Right lobe of liver (tissue), 6 donors: ENCODE measurements at regions not wholly inside any gene's neighbourhood (a gene's known extent, or its start where the extent isn't known, plus 50 kb on each side); places are given as distances from the start of the nearest gene placed in this dataset.
A peak's percentile ranks its signal among the peaks of the same experiment; 100 is the strongest.

Experiments used
- ATAC-seq, 4 donors: fragments of 200-7000 bp; cut with Tn5 transposase; one replicate each; pipeline ENCODE4 v1.9.1; 2020; ENCODE audit warnings: mild to moderate bottlenecking in 4 of 4, moderate library complexity in 4 of 4
- DNase-seq, 3 donors: peaks; one replicate each; pipeline ENCODE4 v3.0.0-alpha.2; 2020
- H3K27ac ChIP-seq, 3 donors: fragments of 200-600 bp; one replicate each; pipeline ENCODE4 v1.8.0; 2022
- H3K27me3 ChIP-seq, 2 donors: fragments of 200-600 bp; one replicate each; pipeline ENCODE4 v1.8.0; 2022
- H3K36me3 ChIP-seq, 4 donors: fragments of 200-600 bp; sonication (generic) in 1 of 4; one replicate each; pipeline versions ENCODE4 v1.5.1 to v1.8.0; 2017 to 2022; ENCODE audit warnings: control low read depth in 1 of 4
- H3K4me1 ChIP-seq, 4 donors: fragments of 200-600 bp; sonication (generic) in 1 of 4; one replicate each; pipeline versions ENCODE4 v1.5.1 to v1.8.0; 2017 to 2022; ENCODE audit warnings: control low read depth in 1 of 4
- H3K4me3 ChIP-seq, 3 donors: fragments of 200-600 bp; one replicate each; pipeline ENCODE4 v1.8.0; 2022
- H3K9me3 ChIP-seq, 4 donors: fragments of 200-600 bp; sonication (generic) in 1 of 4; one replicate each; pipeline versions ENCODE4 v1.5.1 to v1.8.0; 2017 to 2022; ENCODE audit warnings: control low read depth in 1 of 4
- CTCF ChIP-seq, 4 donors: fragments of 200-600 bp in 3 of 4; fragments of 450-650 bp in 1 of 4; IDR thresholded peaks; one replicate each; pipeline versions ENCODE4 v1.5.1 to v1.8.0; 2016 to 2022; ENCODE audit warnings: antibody characterized with exemption in 4 of 4, mild to moderate bottlenecking in 2 of 4
- POLR2A ChIP-seq: fragments of 450-650 bp; IDR thresholded peaks from one replicate; pipeline ENCODE4 v1.6.1; 2017; ENCODE audit warnings: antibody characterized with exemption, mild to moderate bottlenecking
- WGBS: methylation state at CpG from one replicate; pipeline ENCODE4 v1.1.6; 2018; ENCODE audit warnings: low coverage, low lambda C conversion rate; ENCODE audit not compliant: insufficient coverage; ENCODE audit errors: missing lambda C conversion rate; 5-methylcytosine and 5-hydroxymethylcytosine counted together
- intact Hi-C, 2 donors: fragments of 100-400 bp; cut with DNase I; formaldehyde crosslinking; loops; one replicate each; pipeline versions ENCODE4 v1.11.2 to v1.14.1; 2022
- donor health status: DM: no; HTN: yes; CAD: no.
- donor health status: DM: no; HTN: no; CAD: no.
- donor health status: DM: no; HTN: no; CAD: no.
- donor health status: DM: no; HTN: yes; CAD: no.
- donor health status: DM: no; HTN: yes; CAD: no.

GRCh38 chr15:80334521-80334920, 69.7 kb upstream of the ARNT2 start:
- no peak for TF ChIP-seq CTCF (IDR thresholded peaks at IDR 0.05)
- no peak for TF ChIP-seq POLR2A
- no peaks in the 10 kb centered on the region for H3K27me3 ChIP-seq
- no peaks in the 10 kb centered on the region for H3K9me3 ChIP-seq
- intact Hi-C loops, result no loop called here
- ATAC-seq (no peak), DNase-seq (no peak)
- WGBS, result 40% methylated on average over 1 of the region's 1 CpG
- no peak overlapping the region for H3K27ac ChIP-seq
- H3K4me1 ChIP-seq, result no peaks in the 10 kb centered on the region
- H3K36me3 ChIP-seq, result no peaks in the 10 kb centered on the region
- no peak overlapping the region for H3K4me3 ChIP-seq

- DNase-seq (no peak), ATAC-seq (no peak)
- H3K36me3 ChIP-seq, result no peaks in the 10 kb centered on the region
- H3K27me3 ChIP-seq, result no peaks in the 10 kb centered on the region
- WGBS, result 68% methylated on average over 3 of the region's 3 CpGs
- TF ChIP-seq CTCF (IDR thresholded peaks at IDR 0.05), result no peak
- TF ChIP-seq POLR2A, result no peak
- no peak overlapping the region for H3K4me3 ChIP-seq
- no peaks in the 10 kb centered on the region for H3K4me1 ChIP-seq
- no peaks in the 10 kb centered on the region for H3K9me3 ChIP-seq
- H3K27ac ChIP-seq, result no peak overlapping the region
- intact Hi-C loops, result no loop called here
These were observed 64.6 kb upstream of the ARNT2 start for GRCh38 chr15:80339601-80340000.

- TF ChIP-seq POLR2A, result no peak
- TF ChIP-seq CTCF (IDR thresholded peaks at IDR 0.05), result no peak
- ATAC-seq, result no peak
- 50% methylated on average over 2 of the region's 4 CpGs for WGBS
- Histone ChIP-seq H3K27ac (no peak overlapping the region), H3K4me3 (no peak overlapping the region), H3K4me1 (no peaks in the 10 kb centered on the region), H3K9me3 (no peaks in the 10 kb centered on the region), H3K36me3 (no peaks in the 10 kb centered on the region), H3K27me3 (no peaks in the 10 kb centered on the region)
- intact Hi-C loops, result no loop called here
- DNase-seq, result no peak
These were observed 62.0 kb upstream of the ARNT2 start for GRCh38 chr15:80342148-80342547.

- peak; percentile 32 to 63 (median 49) for ATAC-seq
- WGBS, result 72% methylated on average over 3 of the region's 3 CpGs
- DNase-seq, result no peak
- intact Hi-C loops, result no loop called here
- Histone ChIP-seq H3K9me3 (no peaks in the 10 kb centered on the region), H3K4me1 (no peaks in the 10 kb centered on the region), H3K27me3 (no peaks in the 10 kb centered on the region), H3K36me3 (no peaks in the 10 kb centered on the region), H3K4me3 (no peak overlapping the region), H3K27ac (no peak overlapping the region)
- TF ChIP-seq POLR2A, result no peak
- no peak for TF ChIP-seq CTCF (IDR thresholded peaks at IDR 0.05)
These were observed 60.6 kb upstream of the ARNT2 start for GRCh38 chr15:80343554-80343992.
